GM19023 (cell line): ENCODE measurements at regions not wholly inside any gene's neighbourhood (a gene's known extent, or its start where the extent isn't known, plus 50 kb on each side); places are given as distances from the start of the nearest gene placed in this dataset.
"Not testable (repeated sequence)": the region's sequence is repeated elsewhere in the genome, so short reads cannot be mapped to it uniquely, and the experiment has no call there.

ENCODE experiments used
- ATAC-seq: cut with Tn5 transposase; IDR thresholded peaks from one replicate; pipeline ENCODE4 v1.9.1; 2021; ENCODE audit warnings: mild to moderate bottlenecking, moderate library complexity; ENCODE audit not compliant: unreplicated experiment

GRCh38 chr12:124126950-124127655, 154.1 kb downstream of the ZNF664 start:
- ATAC-seq = peak; percentile 48

- no peak for ATAC-seq
Measured at GRCh38 chr12:124129132-124129531, 156.1 kb downstream of the ZNF664 start.

GRCh38 chr12:124130691-124131591, 157.9 kb downstream of the ZNF664 start:
- ATAC-seq = peak; percentile 65

- no peak for ATAC-seq
Measured at GRCh38 chr12:124131659-124132058, 158.6 kb downstream of the ZNF664 start.

GRCh38 chr12:124132530-124132929, 159.5 kb downstream of the ZNF664 start:
- no peak for ATAC-seq

GRCh38 chr12:124136796-124137195, 158.1 kb upstream of the RFLNA start:
- no peak for ATAC-seq

- ATAC-seq = no peak
Measured at GRCh38 chr12:124140944-124141486, 153.9 kb upstream of the RFLNA start.

GRCh38 chr12:124141611-124142010, 153.3 kb upstream of the RFLNA start:
- not testable (repeated sequence) for ATAC-seq

GRCh38 chr12:124142395-124143035, 152.4 kb upstream of the RFLNA start:
- ATAC-seq = no peak

- no peak for ATAC-seq
Measured at GRCh38 chr12:124143726-124144125, 151.2 kb upstream of the RFLNA start.

- no peak for ATAC-seq
Measured at GRCh38 chr12:124144531-124145194, 150.2 kb upstream of the RFLNA start.

- ATAC-seq = no peak
Measured at GRCh38 chr12:124147027-124147426, 147.9 kb upstream of the RFLNA start.

GRCh38 chr12:124147575-124147974, 147.3 kb upstream of the RFLNA start:
- peak; percentile 50 for ATAC-seq

GRCh38 chr12:124148481-124149273, 146.2 kb upstream of the RFLNA start:
- no peak for ATAC-seq

GRCh38 chr12:124149287-124149686, 145.6 kb upstream of the RFLNA start:
- no peak for ATAC-seq

GRCh38 chr12:124150168-124150567, 144.7 kb upstream of the RFLNA start:
- ATAC-seq = no peak

- ATAC-seq = no peak
Measured at GRCh38 chr12:124151583-124151982, 143.3 kb upstream of the RFLNA start.

GRCh38 chr12:124152731-124153130, 142.2 kb upstream of the RFLNA start:
- ATAC-seq = no peak

- no peak for ATAC-seq
Measured at GRCh38 chr12:124153392-124153791, 141.5 kb upstream of the RFLNA start.

- no peak for ATAC-seq
Measured at GRCh38 chr12:124157406-124157805, 137.5 kb upstream of the RFLNA start.
